HCT116 (cell line): ENCODE measurements at regions not wholly inside any gene's neighbourhood (a gene's known extent, or its start where the extent isn't known, plus 50 kb on each side); places are given as distances from the start of the nearest gene placed in this dataset.
A peak's percentile ranks its signal among the peaks of the same experiment; 100 is the strongest.

ENCODE experiments used
- ATAC-seq: fragments of 200-7000 bp; cut with Tn5 transposase; 2 replicates; pipeline ENCODE4 v1.9.1; 2020; ENCODE audit warnings: mild to moderate bottlenecking, moderate library complexity
- BruUV-seq: library from RNA; stranded (reverse); fragments of 400-500 nt; replicated peaks from 2 replicates; lab custom pipeline; 2021; lab: Mats Ljungman, UMichigan
- CTCF ChIA-PET: fragments of 300-600 bp; sonication (Branson Sonifier 250); formaldehyde crosslinking; loops from one replicate; lab custom pipeline; 2021; ENCODE audit warnings: antibody characterized with exemption; lab: Charles Lee
- POLR2A ChIA-PET: fragments of 300-600, 350-600 bp; sonication (Branson Sonifier 250); formaldehyde crosslinking; loops from one replicate; lab custom pipeline; 2021; ENCODE audit warnings: antibody characterized with exemption; lab: Charles Lee
- RAD21 ChIA-PET, 2 experiments: fragments of 300-600 bp; sonication (Branson Sonifier 250); formaldehyde crosslinking; loops; one replicate each; lab custom pipeline; 2023; ENCODE audit warnings: low total read pairs in 2 of 2; ENCODE audit not compliant: uncharacterized antibody in 2 of 2, unreplicated experiment in 2 of 2, low non-redundant PET in 1 of 2; lab: Charles Lee
- DNase-seq: peaks from one replicate; pipeline ENCODE4 v3.0.0-alpha.2; 2010; ENCODE audit warnings: low read depth, low spot score
- H2AFZ ChIP-seq: fragments of 200-600 bp; shearing (Covaris generic), sonication (generic); 2 replicates; pipeline ENCODE4 v1.6.1; 2017; ENCODE audit warnings: low read depth, mixed run types, mixed read lengths, antibody characterized with exemption, low read length; ENCODE audit not compliant: poor library complexity, severe bottlenecking
- H3K27ac ChIP-seq: 2 replicates; pipeline ENCODE4 v1.5.1; 2012; ENCODE audit warnings: low read depth, low read length
- H3K27me3 ChIP-seq: fragments of 200-600 bp; sonication (generic); 2 replicates; pipeline ENCODE4 v1.6.1; 2016; ENCODE audit warnings: mixed run types, low read length, mixed read lengths; ENCODE audit not compliant: insufficient read depth
- H3K36me3 ChIP-seq, 2 experiments: fragments of 200-500 bp in 1 of 2; fragments of 200-600 bp in 1 of 2; sonication (Bioruptor generic) in 1 of 2; sonication (generic) in 1 of 2; 2 replicates each; pipeline versions ENCODE4 v1.5.1 to v1.6.1; 2014 to 2016; ENCODE audit warnings: low read length in 2 of 2, inconsistent platforms in 1 of 2, mixed read lengths in 1 of 2, mixed run types in 1 of 2; ENCODE audit not compliant: insufficient read depth in 2 of 2, control insufficient read depth in 1 of 2
- H3K4me1 ChIP-seq, 2 experiments: fragments of 200-600 bp in 1 of 2; sonication (generic) in 1 of 2; 2 replicates each; pipeline versions ENCODE4 v1.5.1 to v1.6.1; 2012 to 2017; ENCODE audit warnings: low read length in 2 of 2, inconsistent platforms in 1 of 2, mild to moderate bottlenecking in 1 of 2, mixed read lengths in 1 of 2, mixed run types in 1 of 2, moderate library complexity in 1 of 2; ENCODE audit not compliant: insufficient read depth in 2 of 2, control insufficient read depth in 1 of 2
- H3K4me2 ChIP-seq: fragments of 200-600 bp; sonication (generic); 2 replicates; pipeline ENCODE4 v1.6.1; 2017; ENCODE audit warnings: mixed run types, low read length, mixed read lengths
- H3K4me3 ChIP-seq, 2 experiments: fragments of 200-600 bp in 1 of 2; sonication (generic) in 1 of 2; replicated peaks in 1 of 2; 2 replicates each; pipeline ENCODE4 v1.5.1; 2011 to 2016; ENCODE audit warnings: low read length in 2 of 2, control low read depth in 1 of 2, low read depth in 1 of 2, mild to moderate bottlenecking in 1 of 2, mixed read lengths in 1 of 2, mixed run types in 1 of 2
- H3K79me2 ChIP-seq: fragments of 200-600 bp; sonication (generic); 2 replicates; pipeline ENCODE4 v1.6.1; 2017; ENCODE audit warnings: mild to moderate bottlenecking, mixed run types, low read length, moderate library complexity, mixed read lengths; ENCODE audit not compliant: insufficient read depth
- H3K9ac ChIP-seq: fragments of 200-600 bp; sonication (generic); 2 replicates; pipeline ENCODE4 v1.6.1; 2016; ENCODE audit warnings: low read length, mixed read lengths
- H3K9me2 ChIP-seq: fragments of 200-600 bp; sonication (generic), shearing (Covaris generic); 2 replicates; pipeline ENCODE4 v1.6.1; 2017; ENCODE audit warnings: mixed run types, mild to moderate bottlenecking, moderate library complexity; ENCODE audit not compliant: insufficient read depth
- H3K9me3 ChIP-seq, 2 experiments: fragments of 200-500 bp in 1 of 2; fragments of 200-600 bp in 1 of 2; sonication (Bioruptor generic) in 1 of 2; sonication (generic) in 1 of 2; 2 replicates each; pipeline ENCODE4 v1.6.1; 2014 to 2017; ENCODE audit warnings: low read length in 2 of 2, mixed read lengths in 2 of 2, inconsistent platforms in 1 of 2, low read depth in 1 of 2, mild to moderate bottlenecking in 1 of 2, mixed run types in 1 of 2, moderate library complexity in 1 of 2; ENCODE audit not compliant: control insufficient read depth in 1 of 2, insufficient read depth in 1 of 2
- H4K20me1 ChIP-seq: fragments of 200-600 bp; sonication (generic), shearing (Covaris generic); 2 replicates; pipeline ENCODE4 v1.6.1; 2017; ENCODE audit warnings: mixed run types, mild to moderate bottlenecking, moderate library complexity; ENCODE audit not compliant: insufficient read depth
- CBX3 ChIP-seq: IDR thresholded peaks from 2 replicates; pipeline ENCODE4 v1.6.1; 2012; ENCODE audit warnings: low read depth
- CEBPB ChIP-seq: IDR thresholded peaks from 2 replicates; pipeline ENCODE4 v1.6.1; 2012; ENCODE audit warnings: low read depth
- EGR1 ChIP-seq: IDR thresholded peaks from 2 replicates; pipeline ENCODE4 v1.6.1; 2012; ENCODE audit warnings: low read depth
- ELF1 ChIP-seq: IDR thresholded peaks from 2 replicates; pipeline ENCODE4 v1.6.1; 2012; ENCODE audit warnings: low read depth, borderline replicate concordance
- EZH2 ChIP-seq: fragments of 200-600 bp; sonication (generic); IDR thresholded peaks from 2 replicates; pipeline ENCODE4 v1.6.1; 2017; ENCODE audit warnings: antibody characterized with exemption, mixed run types
- EZH2phosphoT487 ChIP-seq: fragments of 200-600 bp; IDR thresholded peaks from 2 replicates; pipeline ENCODE4 v1.6.1; 2018; ENCODE audit warnings: antibody characterized with exemption, borderline replicate concordance
- FOSL1 ChIP-seq: IDR thresholded peaks from 2 replicates; pipeline ENCODE4 v1.6.1; 2012; ENCODE audit warnings: low read depth
- JUND ChIP-seq: IDR thresholded peaks from 2 replicates; pipeline ENCODE4 v1.6.1; 2012
- POLR2A ChIP-seq: IDR thresholded peaks from 2 replicates; pipeline ENCODE4 v1.7.0; 2011; ENCODE audit warnings: borderline replicate concordance; ENCODE audit not compliant: insufficient read depth, insufficient read length; ENCODE audit errors: extremely low read depth
- RAD21 ChIP-seq: IDR thresholded peaks from 2 replicates; pipeline ENCODE4 v1.6.1; 2012; ENCODE audit warnings: low read depth, mild to moderate bottlenecking
- SRF ChIP-seq: IDR thresholded peaks from 2 replicates; pipeline ENCODE4 v1.6.1; 2012; ENCODE audit warnings: low read depth
- TCF7L2 ChIP-seq: IDR thresholded peaks from 2 replicates; pipeline ENCODE4 v1.7.0; 2011; ENCODE audit warnings: borderline replicate concordance, inconsistent platforms; ENCODE audit not compliant: insufficient read depth, insufficient read length; ENCODE audit errors: extremely low read depth
- YY1 ChIP-seq: IDR thresholded peaks from 2 replicates; pipeline ENCODE4 v1.6.1; 2011; ENCODE audit warnings: low read length, low read depth, moderate library complexity, mild to moderate bottlenecking; ENCODE audit not compliant: insufficient replicate concordance; ENCODE audit errors: extremely low read depth
- ZFX ChIP-seq: fragments of 450-650 bp; IDR thresholded peaks from 2 replicates; pipeline ENCODE4 v1.6.1; 2017
- ZNF274 ChIP-seq: fragments of 200-500 bp; sonication (Bioruptor generic); IDR thresholded peaks from 2 replicates; pipeline ENCODE4 v1.6.1; 2014; ENCODE audit warnings: mild to moderate bottlenecking, low read depth, low read length, inconsistent platforms
- intact Hi-C: fragments of 100-400 bp; cut with micrococcal nuclease; formaldehyde crosslinking; loops from 2 replicates; pipeline ENCODE4 v1.10.0; 2022
- TF ChIP-seq, protein P1 (sequence below): IDR thresholded peaks from 2 replicates; pipeline ENCODE4 v1.6.1; 2011; ENCODE audit warnings: mild to moderate bottlenecking, low read length, moderate library complexity; ENCODE audit not compliant: insufficient replicate concordance; ENCODE audit errors: extremely low read depth
- TF ChIP-seq, protein P2 (sequence below), 3 experiments: fragments of 200-600 bp in 1 of 3; sonication (generic) in 1 of 3; IDR thresholded peaks in 2 of 3; conservative IDR thresholded peaks in 1 of 3; 2 replicates each; pipeline ENCODE4 v1.5.1; 2012 to 2017; ENCODE audit warnings: low read depth in 2 of 3, low read length in 2 of 3, antibody characterized with exemption in 1 of 3, borderline replicate concordance in 1 of 3, control low read depth in 1 of 3, mild to moderate bottlenecking in 1 of 3, mixed read lengths in 1 of 3, mixed run types in 1 of 3, moderate library complexity in 1 of 3; ENCODE audit not compliant: insufficient read depth in 1 of 3
- TF ChIP-seq, protein P3 (sequence below): IDR thresholded peaks from 2 replicates; pipeline ENCODE4 v1.6.1; 2012
- TF ChIP-seq, protein P4 (sequence below): IDR thresholded peaks from 2 replicates; pipeline ENCODE4 v1.6.1; 2012; ENCODE audit warnings: low read depth

DNA sequence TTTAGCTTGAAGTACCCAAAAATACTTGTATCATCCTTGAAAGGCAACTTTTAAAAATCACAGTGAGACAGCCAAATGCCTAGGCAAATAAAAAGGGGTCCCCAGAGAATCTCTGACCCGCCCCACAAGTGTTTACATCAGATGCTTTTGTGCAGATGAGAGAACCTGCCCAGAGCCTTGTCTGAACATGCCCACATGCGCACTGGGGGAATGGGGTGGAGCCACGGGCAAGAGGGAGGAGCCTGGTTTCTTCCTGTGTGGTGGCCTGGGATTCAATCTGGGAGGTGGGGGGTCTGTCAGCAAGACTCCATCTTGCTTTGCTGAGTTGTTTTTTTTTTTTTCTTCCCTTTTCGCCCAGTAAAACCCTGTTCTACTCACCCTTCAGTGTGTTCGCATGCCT is 381.7 kb upstream of the CCDC196 start:
- Histone ChIP-seq H3K9me3 (no peaks in the 10 kb centered on the region), H3K9ac (no peak overlapping the region), H3K4me1 (peaks cover 7 to 9% of the 10 kb centered on the region in 2 experiments), H3K27me3 (no peaks in the 10 kb centered on the region), H3K4me2 (no peak overlapping the region), H3K79me2 (no peaks in the 10 kb centered on the region), H4K20me1 (no peaks in the 10 kb centered on the region), H3K36me3 (no peaks in the 10 kb centered on the region), H3K4me3 (no peak overlapping the region), H3K27ac (no peak overlapping the region), H2AFZ (no peak overlapping the region), H3K9me2 (no peaks in the 10 kb centered on the region)
- ATAC-seq (0 out of 2 replicates have a peak, but pooled peaks have one; percentile 49), DNase-seq (no peak)
- intact Hi-C loops: no loop called here
- ChIA-PET POLR2A (no interaction called here), RAD21 (no interaction called here), CTCF (no interaction called here)
- TF ChIP-seq, protein P1, sequence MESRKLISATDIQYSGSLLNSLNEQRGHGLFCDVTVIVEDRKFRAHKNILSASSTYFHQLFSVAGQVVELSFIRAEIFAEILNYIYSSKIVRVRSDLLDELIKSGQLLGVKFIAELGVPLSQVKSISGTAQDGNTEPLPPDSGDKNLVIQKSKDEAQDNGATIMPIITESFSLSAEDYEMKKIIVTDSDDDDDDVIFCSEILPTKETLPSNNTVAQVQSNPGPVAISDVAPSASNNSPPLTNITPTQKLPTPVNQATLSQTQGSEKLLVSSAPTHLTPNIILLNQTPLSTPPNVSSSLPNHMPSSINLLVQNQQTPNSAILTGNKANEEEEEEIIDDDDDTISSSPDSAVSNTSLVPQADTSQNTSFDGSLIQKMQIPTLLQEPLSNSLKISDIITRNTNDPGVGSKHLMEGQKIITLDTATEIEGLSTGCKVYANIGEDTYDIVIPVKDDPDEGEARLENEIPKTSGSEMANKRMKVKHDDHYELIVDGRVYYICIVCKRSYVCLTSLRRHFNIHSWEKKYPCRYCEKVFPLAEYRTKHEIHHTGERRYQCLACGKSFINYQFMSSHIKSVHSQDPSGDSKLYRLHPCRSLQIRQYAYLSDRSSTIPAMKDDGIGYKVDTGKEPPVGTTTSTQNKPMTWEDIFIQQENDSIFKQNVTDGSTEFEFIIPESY: no peak
- TF ChIP-seq FOSL1 (no peak), ZFX (no peak), POLR2A (no peak), SRF (no peak), JUND (no peak), TCF7L2 (no peak), CEBPB (no peak), YY1 (no peak), CBX3 (no peak), RAD21 (no peak), EZH2 (no peak), EZH2phosphoT487 (no peak), ZNF274 (no peak), EGR1 (no peak), ELF1 (no peak)
- TF ChIP-seq, protein P2, sequence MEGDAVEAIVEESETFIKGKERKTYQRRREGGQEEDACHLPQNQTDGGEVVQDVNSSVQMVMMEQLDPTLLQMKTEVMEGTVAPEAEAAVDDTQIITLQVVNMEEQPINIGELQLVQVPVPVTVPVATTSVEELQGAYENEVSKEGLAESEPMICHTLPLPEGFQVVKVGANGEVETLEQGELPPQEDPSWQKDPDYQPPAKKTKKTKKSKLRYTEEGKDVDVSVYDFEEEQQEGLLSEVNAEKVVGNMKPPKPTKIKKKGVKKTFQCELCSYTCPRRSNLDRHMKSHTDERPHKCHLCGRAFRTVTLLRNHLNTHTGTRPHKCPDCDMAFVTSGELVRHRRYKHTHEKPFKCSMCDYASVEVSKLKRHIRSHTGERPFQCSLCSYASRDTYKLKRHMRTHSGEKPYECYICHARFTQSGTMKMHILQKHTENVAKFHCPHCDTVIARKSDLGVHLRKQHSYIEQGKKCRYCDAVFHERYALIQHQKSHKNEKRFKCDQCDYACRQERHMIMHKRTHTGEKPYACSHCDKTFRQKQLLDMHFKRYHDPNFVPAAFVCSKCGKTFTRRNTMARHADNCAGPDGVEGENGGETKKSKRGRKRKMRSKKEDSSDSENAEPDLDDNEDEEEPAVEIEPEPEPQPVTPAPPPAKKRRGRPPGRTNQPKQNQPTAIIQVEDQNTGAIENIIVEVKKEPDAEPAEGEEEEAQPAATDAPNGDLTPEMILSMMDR (IDR thresholded peaks at IDR 0.05 in 2 of 3, conservative IDR thresholded peaks at IDR 0.05 in 1 of 3; ENCODE audit: borderline replicate concordance in 1 of 3, insufficient read depth in 1 of 3, low read depth in 2 of 3, low read length in 2 of 3): no peak
- TF ChIP-seq, protein P3, sequence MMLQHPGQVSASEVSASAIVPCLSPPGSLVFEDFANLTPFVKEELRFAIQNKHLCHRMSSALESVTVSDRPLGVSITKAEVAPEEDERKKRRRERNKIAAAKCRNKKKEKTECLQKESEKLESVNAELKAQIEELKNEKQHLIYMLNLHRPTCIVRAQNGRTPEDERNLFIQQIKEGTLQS: no peak
- TF ChIP-seq, protein P4, sequence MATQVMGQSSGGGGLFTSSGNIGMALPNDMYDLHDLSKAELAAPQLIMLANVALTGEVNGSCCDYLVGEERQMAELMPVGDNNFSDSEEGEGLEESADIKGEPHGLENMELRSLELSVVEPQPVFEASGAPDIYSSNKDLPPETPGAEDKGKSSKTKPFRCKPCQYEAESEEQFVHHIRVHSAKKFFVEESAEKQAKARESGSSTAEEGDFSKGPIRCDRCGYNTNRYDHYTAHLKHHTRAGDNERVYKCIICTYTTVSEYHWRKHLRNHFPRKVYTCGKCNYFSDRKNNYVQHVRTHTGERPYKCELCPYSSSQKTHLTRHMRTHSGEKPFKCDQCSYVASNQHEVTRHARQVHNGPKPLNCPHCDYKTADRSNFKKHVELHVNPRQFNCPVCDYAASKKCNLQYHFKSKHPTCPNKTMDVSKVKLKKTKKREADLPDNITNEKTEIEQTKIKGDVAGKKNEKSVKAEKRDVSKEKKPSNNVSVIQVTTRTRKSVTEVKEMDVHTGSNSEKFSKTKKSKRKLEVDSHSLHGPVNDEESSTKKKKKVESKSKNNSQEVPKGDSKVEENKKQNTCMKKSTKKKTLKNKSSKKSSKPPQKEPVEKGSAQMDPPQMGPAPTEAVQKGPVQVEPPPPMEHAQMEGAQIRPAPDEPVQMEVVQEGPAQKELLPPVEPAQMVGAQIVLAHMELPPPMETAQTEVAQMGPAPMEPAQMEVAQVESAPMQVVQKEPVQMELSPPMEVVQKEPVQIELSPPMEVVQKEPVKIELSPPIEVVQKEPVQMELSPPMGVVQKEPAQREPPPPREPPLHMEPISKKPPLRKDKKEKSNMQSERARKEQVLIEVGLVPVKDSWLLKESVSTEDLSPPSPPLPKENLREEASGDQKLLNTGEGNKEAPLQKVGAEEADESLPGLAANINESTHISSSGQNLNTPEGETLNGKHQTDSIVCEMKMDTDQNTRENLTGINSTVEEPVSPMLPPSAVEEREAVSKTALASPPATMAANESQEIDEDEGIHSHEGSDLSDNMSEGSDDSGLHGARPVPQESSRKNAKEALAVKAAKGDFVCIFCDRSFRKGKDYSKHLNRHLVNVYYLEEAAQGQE: no peak
- BruUV-seq: no TSS peak
